Stomach (tissue), 8 donors: ENCODE measurements at regions not wholly inside any gene's neighbourhood (a gene's known extent, or its start where the extent isn't known, plus 50 kb on each side); places are given as distances from the start of the nearest gene placed in this dataset.

Source experiments
- DNase-seq, 2 donors: peaks; one replicate each; pipeline versions ENCODE4 v3.0.0 to v3.0.0-alpha.2; 2013 to 2019
- H3K27ac ChIP-seq, 5 donors: fragments of 200-600 bp in 4 of 5; sonication (generic) in 4 of 5; one replicate each; pipeline ENCODE4 v1.5.1; 2013 to 2019; ENCODE audit warnings: mild to moderate bottlenecking in 1 of 5, moderate library complexity in 1 of 5
- H3K27me3 ChIP-seq, 3 donors: fragments of 200-600 bp; sonication (generic); one replicate each; pipeline ENCODE4 v1.5.1; 2017 to 2019; ENCODE audit warnings: mixed run types in 1 of 3
- H3K36me3 ChIP-seq, 4 donors: fragments of 200-600 bp; sonication (generic); 1 replicate in 3 of 4; 2 replicates in 1 of 4; pipeline ENCODE4 v1.5.1; 2016 to 2019
- H3K4me1 ChIP-seq, 4 donors: fragments of 200-600 bp; sonication (generic); one replicate each; pipeline ENCODE4 v1.5.1; 2016 to 2019
- H3K4me3 ChIP-seq, 4 donors: fragments of 200-600 bp; sonication (generic) in 3 of 4; one replicate each; pipeline ENCODE4 v1.5.1; 2016 to 2019; ENCODE audit warnings: mild to moderate bottlenecking in 1 of 4
- H3K9me3 ChIP-seq, 4 donors: fragments of 200-600 bp; sonication (generic); one replicate each; pipeline ENCODE4 v1.5.1; 2016 to 2019
- EP300 ChIP-seq: sonication (generic); formaldehyde crosslinking; IDR thresholded peaks from one replicate; pipeline ENCODE4 v1.6.1; 2017; ENCODE audit warnings: antibody characterized with exemption
- POLR2A ChIP-seq, 4 donors: fragments of 450-650 bp; IDR thresholded peaks; one replicate each; pipeline ENCODE4 v1.6.1; 2016; ENCODE audit warnings: antibody characterized with exemption in 4 of 4, control low read depth in 2 of 4, mild to moderate bottlenecking in 1 of 4, moderate library complexity in 1 of 4
- POLR2AphosphoS5 ChIP-seq, 3 donors: sonication (generic); formaldehyde crosslinking; IDR thresholded peaks; one replicate each; pipeline ENCODE4 v1.6.1; 2016; ENCODE audit warnings: antibody characterized with exemption in 3 of 3
- WGBS, 5 donors: extraction: QIAGEN DNeasy Blood & Tissue Kit in 3 of 5; methylation state at CpG; one replicate each; pipeline versions ENCODE4 v1.1.5 to v1.1.7; 2013 to 2018; 5-methylcytosine and 5-hydroxymethylcytosine counted together
- intact Hi-C: fragments of 100-400 bp; cut with DNase I; formaldehyde crosslinking; loops from one replicate; pipeline ENCODE4 v1.15.1; 2023; ENCODE audit warnings: low total_unique reads
- TF ChIP-seq, protein P1 (sequence below), 7 experiments: fragments of 450-650 bp in 4 of 7; fragments of 200-600 bp in 3 of 7; sonication (generic) in 3 of 7; IDR thresholded peaks; one replicate each; pipeline ENCODE4 v1.5.1; 2016 to 2019; ENCODE audit warnings: antibody characterized with exemption in 7 of 7, control low read depth in 2 of 7, mild to moderate bottlenecking in 1 of 7
- donor health status: healthy with polysubstance abuse.
- donor health status: Bipolar disorder and iron deficiency.
- donor health status: healthy.

DNA sequence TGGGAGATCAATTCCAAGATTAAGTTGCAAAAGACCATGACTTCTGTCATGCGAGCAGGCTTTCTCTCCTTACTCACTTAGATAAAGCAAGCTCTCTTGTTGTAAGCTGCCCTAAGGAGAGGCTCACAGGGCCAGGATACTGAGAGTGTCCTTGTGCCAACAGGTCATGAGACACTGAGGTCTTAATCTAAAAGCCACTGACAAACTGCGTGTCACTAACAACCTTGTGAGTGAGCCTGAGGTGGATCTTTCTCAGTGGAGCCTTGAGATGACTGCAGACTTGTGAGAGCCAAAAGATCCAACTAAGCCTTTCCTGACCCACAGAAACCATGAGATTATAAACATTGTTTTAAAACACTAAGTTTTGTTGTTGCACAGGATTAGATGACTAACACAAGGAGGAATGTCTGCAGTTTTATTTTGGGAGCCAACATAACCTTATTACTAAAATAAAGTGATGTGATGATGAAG lies 170.5 kb downstream of the SLC39A8 start:
- intact Hi-C loops = no loop called here
- H3K36me3 ChIP-seq = no peaks in the 10 kb centered on the region

DNA sequence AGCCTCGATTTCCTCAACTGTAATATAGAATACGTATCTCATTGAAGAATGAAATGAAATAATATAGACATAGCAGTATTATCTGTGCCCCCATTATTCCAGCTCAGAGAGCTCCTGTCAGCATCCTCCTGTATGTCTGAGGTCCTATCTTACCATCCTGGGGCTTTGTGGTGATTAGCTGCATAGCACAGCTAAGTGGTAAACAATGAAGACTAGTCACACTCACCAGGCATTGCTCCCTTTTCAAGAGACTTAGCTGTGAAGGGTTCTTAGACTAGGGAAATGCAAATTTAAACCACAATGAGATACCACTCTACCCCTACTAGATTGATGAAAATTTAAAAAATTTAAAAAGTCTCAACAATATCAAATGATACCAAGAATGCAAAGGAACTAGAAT lies 172.9 kb downstream of the SLC39A8 start:
- H3K27me3 ChIP-seq = no peaks in the 10 kb centered on the region
- 79 to 89% (median 82%) methylated on average over 2 of the region's 2 CpGs for WGBS, 5 donors
- H3K4me1 ChIP-seq = peaks cover 0 to 5% (median 0%) of the 10 kb centered on the region in 4 donors
- intact Hi-C loops = no loop called here
- no peak overlapping the region for H3K4me3 ChIP-seq
- no peaks in the 10 kb centered on the region for H3K9me3 ChIP-seq
- TF ChIP-seq POLR2AphosphoS5 (IDR thresholded peaks at IDR 0.05) = no peak
- TF ChIP-seq POLR2A (IDR thresholded peaks at IDR 0.05) = no peak
- no peak overlapping the region for H3K27ac ChIP-seq
- H3K36me3 ChIP-seq = no peaks in the 10 kb centered on the region
- DNase-seq = no peak

More for the DNA sequence above, 170.5 kb downstream of the SLC39A8 start:
- Histone ChIP-seq H3K9me3 (no peaks in the 10 kb centered on the region), H3K4me3 (no peak overlapping the region), H3K4me1 (peaks cover 0 to 5% (median 0%) of the 10 kb centered on the region in 4 donors), H3K27me3 (no peaks in the 10 kb centered on the region), H3K27ac (no peak overlapping the region)
- no peak for DNase-seq
- WGBS, 5 donors = 61 to 71% (median 69%) methylated on average over 2 of the region's 2 CpGs
- no peak for TF ChIP-seq POLR2A (IDR thresholded peaks at IDR 0.05)
- no peak for TF ChIP-seq EP300
- TF ChIP-seq POLR2AphosphoS5 (IDR thresholded peaks at IDR 0.05) = no peak
- TF ChIP-seq, protein P1, sequence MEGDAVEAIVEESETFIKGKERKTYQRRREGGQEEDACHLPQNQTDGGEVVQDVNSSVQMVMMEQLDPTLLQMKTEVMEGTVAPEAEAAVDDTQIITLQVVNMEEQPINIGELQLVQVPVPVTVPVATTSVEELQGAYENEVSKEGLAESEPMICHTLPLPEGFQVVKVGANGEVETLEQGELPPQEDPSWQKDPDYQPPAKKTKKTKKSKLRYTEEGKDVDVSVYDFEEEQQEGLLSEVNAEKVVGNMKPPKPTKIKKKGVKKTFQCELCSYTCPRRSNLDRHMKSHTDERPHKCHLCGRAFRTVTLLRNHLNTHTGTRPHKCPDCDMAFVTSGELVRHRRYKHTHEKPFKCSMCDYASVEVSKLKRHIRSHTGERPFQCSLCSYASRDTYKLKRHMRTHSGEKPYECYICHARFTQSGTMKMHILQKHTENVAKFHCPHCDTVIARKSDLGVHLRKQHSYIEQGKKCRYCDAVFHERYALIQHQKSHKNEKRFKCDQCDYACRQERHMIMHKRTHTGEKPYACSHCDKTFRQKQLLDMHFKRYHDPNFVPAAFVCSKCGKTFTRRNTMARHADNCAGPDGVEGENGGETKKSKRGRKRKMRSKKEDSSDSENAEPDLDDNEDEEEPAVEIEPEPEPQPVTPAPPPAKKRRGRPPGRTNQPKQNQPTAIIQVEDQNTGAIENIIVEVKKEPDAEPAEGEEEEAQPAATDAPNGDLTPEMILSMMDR (IDR thresholded peaks at IDR 0.05) = no peak

DNA sequence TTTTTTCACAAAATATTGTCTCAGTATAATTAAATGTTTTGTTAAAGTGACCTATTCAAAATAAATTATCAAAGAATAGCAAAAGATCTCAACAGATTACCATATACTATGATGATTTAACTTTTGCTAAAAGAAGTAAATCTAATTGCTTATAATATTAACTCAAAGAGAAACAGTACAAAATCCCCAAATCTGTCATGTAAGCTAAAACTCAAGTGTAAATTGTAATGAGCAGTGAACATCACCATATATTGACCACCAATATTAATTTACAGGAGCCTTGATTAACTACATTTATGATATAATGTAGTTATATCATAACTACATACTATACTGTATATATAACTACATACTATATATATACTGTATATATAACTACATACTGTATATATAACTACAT lies 174.4 kb downstream of the SLC39A8 start:
- peaks cover 0 to 5% (median 0%) of the 10 kb centered on the region in 4 donors for H3K4me1 ChIP-seq
- H3K36me3 ChIP-seq = no peaks in the 10 kb centered on the region
- no peaks in the 10 kb centered on the region for H3K27me3 ChIP-seq
- H3K27ac ChIP-seq = no peak overlapping the region
- no peak for TF ChIP-seq POLR2A (IDR thresholded peaks at IDR 0.05)
- TF ChIP-seq, protein P1 (IDR thresholded peaks at IDR 0.05) = no peak
- TF ChIP-seq EP300 = no peak
- TF ChIP-seq POLR2AphosphoS5 (IDR thresholded peaks at IDR 0.05) = no peak
- intact Hi-C loops = no loop called here
- no peaks in the 10 kb centered on the region for H3K9me3 ChIP-seq
- no peak for DNase-seq
- no peak overlapping the region for H3K4me3 ChIP-seq

DNA sequence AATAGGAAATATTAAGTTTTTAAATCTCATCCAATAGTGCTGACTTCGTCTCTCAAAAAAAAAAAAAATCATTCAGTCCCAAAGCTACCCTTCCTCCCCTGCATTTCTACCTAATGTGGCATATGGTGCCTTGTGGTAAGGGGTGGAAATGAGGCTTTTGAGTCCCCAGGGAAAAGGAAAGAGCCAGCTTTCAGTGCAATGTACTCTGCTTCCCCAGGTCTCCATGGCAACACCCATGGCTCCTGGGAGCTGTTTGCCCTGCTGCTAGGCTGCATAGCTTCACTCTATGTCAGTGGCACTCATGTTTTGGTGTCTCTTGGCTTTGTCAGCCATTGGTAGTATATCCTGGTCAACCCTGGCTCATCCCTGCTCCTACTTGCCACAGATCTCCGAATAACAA lies 175.9 kb downstream of the SLC39A8 start:
- H3K9me3 ChIP-seq = peaks cover 0 to 4% (median 0%) of the 10 kb centered on the region in 4 donors
- no peaks in the 10 kb centered on the region for H3K4me1 ChIP-seq
- H3K4me3 ChIP-seq = no peak overlapping the region
- intact Hi-C loops = no loop called here
- H3K27ac ChIP-seq = no peak overlapping the region
- no peaks in the 10 kb centered on the region for H3K27me3 ChIP-seq
- no peak for TF ChIP-seq POLR2A (IDR thresholded peaks at IDR 0.05)
- TF ChIP-seq POLR2AphosphoS5 (IDR thresholded peaks at IDR 0.05) = no peak
- TF ChIP-seq, protein P1 (IDR thresholded peaks at IDR 0.05) = no peak
- no peak for TF ChIP-seq EP300
- peak in 1 of 2 donors; percentile 37 for DNase-seq
- no peaks in the 10 kb centered on the region for H3K36me3 ChIP-seq
- WGBS, 5 donors = 86 to 94% (median 88%) methylated on average over 2 of the region's 2 CpGs

DNA sequence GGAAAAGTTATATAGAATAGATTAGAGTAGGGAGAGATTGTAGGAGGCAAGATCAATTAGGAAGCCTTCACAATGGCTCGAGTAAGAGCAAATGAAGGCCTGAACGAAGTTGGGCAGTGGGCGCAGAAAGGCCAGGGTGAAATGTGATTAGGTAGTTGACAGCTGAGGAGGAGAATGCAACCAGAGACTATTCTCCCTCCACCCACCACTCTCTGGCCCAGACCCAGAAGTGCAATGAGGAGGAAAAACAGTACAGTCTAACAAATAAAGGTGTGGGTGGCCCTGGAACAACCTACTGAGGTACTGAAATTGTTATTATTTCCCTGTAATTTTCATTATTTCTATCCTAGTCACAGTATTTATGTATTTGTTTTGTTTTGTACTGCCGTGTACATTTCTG lies 176.7 kb downstream of the SLC39A8 start:
- H3K27me3 ChIP-seq = no peaks in the 10 kb centered on the region
- no peak overlapping the region for H3K4me3 ChIP-seq
- 79 to 89% (median 82%) methylated on average over 4 of the region's 4 CpGs for WGBS, 5 donors
- intact Hi-C loops = no loop called here
- DNase-seq = no peak
- H3K27ac ChIP-seq = no peak overlapping the region
- no peaks in the 10 kb centered on the region for H3K4me1 ChIP-seq
- no peak for TF ChIP-seq EP300
- no peak for TF ChIP-seq POLR2A (IDR thresholded peaks at IDR 0.05)
- TF ChIP-seq, protein P1 (IDR thresholded peaks at IDR 0.05) = no peak
- TF ChIP-seq POLR2AphosphoS5 (IDR thresholded peaks at IDR 0.05) = no peak
- no peaks in the 10 kb centered on the region for H3K36me3 ChIP-seq
- H3K9me3 ChIP-seq = peaks cover 0 to 4% (median 0%) of the 10 kb centered on the region in 4 donors
